ENCODE measurements at regions not wholly inside any gene's neighbourhood (a gene's known extent, or its start where the extent isn't known, plus 50 kb on each side); places are given as distances from the start of the nearest gene placed in this dataset.

DNA sequence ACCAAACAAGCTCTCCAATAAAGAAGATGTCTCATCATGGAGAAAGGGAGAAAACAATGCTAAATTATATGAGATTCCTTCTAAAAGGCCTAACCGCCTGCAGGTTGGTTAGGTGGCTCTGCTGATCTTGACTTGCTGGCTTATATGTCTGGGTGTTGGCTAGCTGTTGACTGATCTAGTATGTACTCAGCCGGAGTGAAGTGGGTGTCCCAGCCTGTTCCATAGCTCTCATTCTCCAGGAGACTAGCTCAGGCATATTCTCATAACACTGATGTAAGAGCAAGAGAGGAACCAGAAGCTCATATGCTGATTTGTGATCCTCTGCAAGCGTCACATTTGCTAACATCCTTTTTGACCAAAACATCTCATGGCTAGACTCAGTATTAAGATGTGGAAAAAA lies 473.0 kb downstream of the BMP2 start:
- Mint-ChIP-seq H3K9me3 (peaks cover 0 to 8% (median 3%) of the 10 kb centered on the region in 7 donors), H3K27me3 (peaks cover 0 to 7% (median 0%) of the 10 kb centered on the region in 3 donors), H3K27ac (no peak overlapping the region), H3K4me1 (no peaks in the 10 kb centered on the region), H3K36me3 (no peaks in the 10 kb centered on the region), H3K4me3 (no peak overlapping the region)
- ATAC-seq (ENCODE audit: low read depth in 2 of 2) (no peak), DNase-seq (no peak)

DNA sequence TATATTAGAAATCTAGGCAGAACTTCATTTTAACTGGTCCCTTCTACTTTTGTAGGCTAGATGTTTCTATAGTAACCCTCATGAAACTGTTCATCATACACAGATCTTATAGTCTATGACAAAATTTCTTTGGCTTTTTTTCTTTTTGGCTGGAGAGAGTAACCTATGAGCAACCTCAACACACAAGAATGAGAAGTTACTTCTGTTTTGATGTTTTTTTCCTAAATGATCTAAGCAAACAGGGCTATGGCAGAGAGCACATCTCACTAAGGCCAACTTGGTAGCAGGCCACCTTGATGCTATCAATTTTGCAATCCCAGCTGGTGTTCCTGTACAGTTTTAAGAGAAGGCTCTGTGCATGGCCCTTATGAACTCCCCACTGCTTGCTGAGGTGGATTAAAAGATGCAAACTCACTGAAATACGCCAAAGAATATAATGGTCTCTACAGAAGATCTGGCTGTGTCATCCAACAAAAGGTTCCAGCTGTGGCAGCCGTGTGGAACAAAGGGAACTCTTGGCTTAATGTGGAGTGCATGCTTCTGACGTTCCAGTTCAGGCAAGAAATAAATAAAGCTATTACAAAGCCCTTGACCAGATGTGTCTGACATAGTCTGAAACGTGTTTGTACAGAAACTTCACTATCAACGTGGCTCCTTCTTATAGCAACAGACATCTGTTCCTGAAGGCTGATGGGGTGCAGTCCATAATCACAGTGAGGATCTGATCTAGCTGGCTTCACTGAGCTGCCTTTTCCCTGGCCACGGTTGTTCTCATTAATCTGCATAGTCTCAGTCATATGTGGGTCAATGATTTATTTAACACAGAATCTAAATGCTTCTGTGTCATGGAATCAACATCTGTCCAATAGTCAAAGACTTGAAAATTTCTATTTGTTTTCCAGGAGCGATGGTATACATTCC lies 481.1 kb downstream of the BMP2 start:
- Mint-ChIP-seq H3K4me3 (no peak overlapping the region), H3K36me3 (no peaks in the 10 kb centered on the region), H3K4me1 (no peaks in the 10 kb centered on the region), H3K9me3 (peaks cover 0 to 2% (median 0%) of the 10 kb centered on the region in 7 donors), H3K27me3 (peaks cover 0 to 3% (median 0%) of the 10 kb centered on the region in 3 donors), H3K27ac (no peak overlapping the region)
- DNase-seq (no peak), ATAC-seq (ENCODE audit: low read depth in 2 of 2) (no peak)

GRCh38 chr20:7250337-7250736 lies 482.9 kb downstream of the BMP2 start:
- H3K27me3 Mint-ChIP-seq: no peaks in the 10 kb centered on the region
- H3K4me1 Mint-ChIP-seq: no peaks in the 10 kb centered on the region
- peaks cover 0 to 2% (median 0%) of the 10 kb centered on the region in 7 donors for H3K9me3 Mint-ChIP-seq
- H3K4me3 Mint-ChIP-seq: no peak overlapping the region
- no peak for DNase-seq
- H3K36me3 Mint-ChIP-seq: no peaks in the 10 kb centered on the region
- no peak overlapping the region for H3K27ac Mint-ChIP-seq
- no peak for ATAC-seq (ENCODE audit: low read depth in 2 of 2)

- peaks cover 0 to 4% (median 0%) of the 10 kb centered on the region in 3 donors for H3K27me3 Mint-ChIP-seq
- H3K4me3 Mint-ChIP-seq: no peak overlapping the region
- ATAC-seq (ENCODE audit: low read depth in 2 of 2) (no peak), DNase-seq (no peak)
- no peaks in the 10 kb centered on the region for H3K4me1 Mint-ChIP-seq
- no peak overlapping the region for H3K27ac Mint-ChIP-seq
- peaks cover 0 to 3% (median 0%) of the 10 kb centered on the region in 7 donors for H3K9me3 Mint-ChIP-seq
- no peaks in the 10 kb centered on the region for H3K36me3 Mint-ChIP-seq
Measured at GRCh38 chr20:7257099-7257498, 489.6 kb downstream of the BMP2 start.

- Mint-ChIP-seq H3K27ac (no peak overlapping the region), H3K4me1 (no peaks in the 10 kb centered on the region), H3K36me3 (no peaks in the 10 kb centered on the region), H3K27me3 (peaks cover 0 to 4% (median 0%) of the 10 kb centered on the region in 3 donors), H3K9me3 (peaks cover 0 to 3% (median 0%) of the 10 kb centered on the region in 7 donors), H3K4me3 (peak overlapping the region in 1 of 8 donors; percentile 42)
- DNase-seq (no peak), ATAC-seq (ENCODE audit: low read depth in 2 of 2) (no peak)
Measured at GRCh38 chr20:7257692-7258466, 490.4 kb downstream of the BMP2 start.

DNA sequence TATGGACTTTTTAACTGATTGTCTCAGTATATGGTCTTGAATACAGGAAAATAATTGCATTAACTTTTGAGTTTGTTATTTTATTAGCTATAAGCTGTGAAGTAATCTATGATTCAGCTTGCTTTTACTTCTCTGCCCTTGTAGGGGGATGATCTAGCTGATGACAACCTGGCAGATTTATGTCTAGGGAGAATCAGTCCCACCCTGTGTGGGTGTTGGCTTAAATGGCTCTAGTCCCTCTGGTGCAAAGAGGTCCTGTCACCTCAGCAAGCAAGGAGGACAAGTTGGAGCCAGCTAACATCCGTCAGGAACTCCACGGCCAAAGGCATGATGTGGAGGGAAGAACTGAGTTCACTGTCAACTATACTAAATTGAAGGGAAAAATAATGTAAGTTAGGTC lies 495.3 kb downstream of the BMP2 start:
- Mint-ChIP-seq H3K4me3 (no peak overlapping the region), H3K9me3 (peaks cover 0 to 3% (median 2%) of the 10 kb centered on the region in 7 donors), H3K27me3 (no peaks in the 10 kb centered on the region), H3K4me1 (no peaks in the 10 kb centered on the region), H3K36me3 (no peaks in the 10 kb centered on the region), H3K27ac (no peak overlapping the region)
- DNase-seq: no peak
- ATAC-seq (ENCODE audit: low read depth in 2 of 2): no peak

DNA sequence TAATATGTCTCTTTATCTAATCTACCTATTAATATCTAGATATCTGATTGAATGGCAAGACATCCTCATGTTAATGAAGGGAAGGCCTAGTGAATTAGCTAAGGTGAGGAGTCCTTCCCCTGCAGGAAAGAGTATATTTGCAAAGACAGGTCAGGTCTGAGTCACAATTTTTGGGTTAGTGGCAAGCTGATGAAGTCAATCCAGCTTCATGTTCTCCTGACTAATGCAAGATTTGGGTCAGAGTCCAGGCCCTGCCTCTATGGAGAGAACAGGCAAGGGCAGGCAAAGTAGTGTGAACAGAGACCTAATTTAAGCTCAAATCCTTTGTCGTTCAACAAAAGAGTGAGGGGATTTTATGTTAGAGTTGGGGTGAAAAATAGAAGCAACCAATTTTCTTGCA lies 496.7 kb downstream of the BMP2 start:
- DNase-seq (no peak), ATAC-seq (ENCODE audit: low read depth in 2 of 2) (no peak)
- Mint-ChIP-seq H3K4me3 (peak overlapping the region in 1 of 8 donors; percentile 47), H3K4me1 (no peaks in the 10 kb centered on the region), H3K9me3 (peaks cover 0 to 2% (median 0%) of the 10 kb centered on the region in 7 donors), H3K27me3 (no peaks in the 10 kb centered on the region), H3K27ac (no peak overlapping the region), H3K36me3 (no peaks in the 10 kb centered on the region)

- H3K27ac Mint-ChIP-seq: no peak overlapping the region
- no peaks in the 10 kb centered on the region for H3K36me3 Mint-ChIP-seq
Measured at GRCh38 chr20:7269452-7269851, 502.0 kb downstream of the BMP2 start.

DNA sequence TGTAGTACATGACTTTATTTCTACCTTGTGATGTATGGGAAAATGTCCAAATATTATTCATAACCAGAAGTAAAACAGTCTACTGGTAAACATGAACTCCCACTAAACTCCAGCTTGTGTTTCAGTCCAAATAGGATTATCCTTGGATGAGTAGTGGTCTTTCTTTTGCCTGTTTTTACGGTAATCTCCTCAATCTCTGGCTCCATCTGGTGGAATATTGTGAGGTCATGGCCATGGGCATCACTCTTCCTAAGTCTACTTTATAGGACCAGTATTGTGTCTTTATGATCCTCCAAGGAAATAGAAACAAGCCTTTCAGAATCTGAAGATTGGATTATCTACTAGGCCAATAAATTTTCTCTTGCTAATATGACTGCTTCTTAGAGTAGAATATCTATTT lies 505.0 kb downstream of the BMP2 start:
- DNase-seq: no peak
- no peak overlapping the region for H3K4me3 Mint-ChIP-seq
- peaks cover 0 to 12% (median 0%) of the 10 kb centered on the region in 3 donors for H3K27me3 Mint-ChIP-seq
- H3K4me1 Mint-ChIP-seq: no peaks in the 10 kb centered on the region
- no peak overlapping the region for H3K27ac Mint-ChIP-seq
- H3K9me3 Mint-ChIP-seq: peaks cover 0 to 4% (median 2%) of the 10 kb centered on the region in 7 donors
- no peak for ATAC-seq (ENCODE audit: low read depth in 2 of 2)
- no peaks in the 10 kb centered on the region for H3K36me3 Mint-ChIP-seq

More at GRCh38 chr20:7269452-7269851, 502.0 kb downstream of the BMP2 start:
- H3K9me3 Mint-ChIP-seq: peaks cover 0 to 2% (median 0%) of the 10 kb centered on the region in 7 donors
- H3K27me3 Mint-ChIP-seq: peaks cover 0 to 7% (median 0%) of the 10 kb centered on the region in 3 donors
- H3K4me3 Mint-ChIP-seq: no peak overlapping the region
- ATAC-seq (ENCODE audit: low read depth in 2 of 2): no peak
- no peaks in the 10 kb centered on the region for H3K4me1 Mint-ChIP-seq
- DNase-seq: no peak

DNA sequence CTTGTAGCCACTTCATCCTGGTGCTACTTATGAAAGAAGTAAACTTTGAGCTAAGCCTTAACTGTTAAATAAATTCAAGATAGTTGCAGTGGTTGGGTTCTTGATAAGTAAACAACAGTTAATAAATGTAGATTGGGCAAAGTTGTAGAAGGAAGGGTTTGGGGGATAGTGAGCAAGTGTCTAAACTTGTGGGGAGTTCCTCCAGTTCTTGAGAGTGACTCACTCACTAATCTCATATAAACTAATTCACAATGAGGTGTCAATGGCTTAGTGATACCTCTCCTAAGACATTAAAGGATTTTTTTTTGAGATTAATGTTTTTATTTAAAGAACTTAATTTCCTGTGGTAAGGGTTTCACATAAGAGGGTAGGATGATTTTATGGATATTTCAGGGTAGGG lies 507.4 kb downstream of the BMP2 start:
- H3K4me3 Mint-ChIP-seq: no peak overlapping the region
- H3K9me3 Mint-ChIP-seq: peaks cover 0 to 5% (median 4%) of the 10 kb centered on the region in 7 donors
- ATAC-seq (ENCODE audit: low read depth in 2 of 2) (no peak), DNase-seq (no peak)
- H3K4me1 Mint-ChIP-seq: no peaks in the 10 kb centered on the region
- H3K27me3 Mint-ChIP-seq: peaks cover 0 to 12% (median 0%) of the 10 kb centered on the region in 3 donors
- H3K27ac Mint-ChIP-seq: no peak overlapping the region
- H3K36me3 Mint-ChIP-seq: no peaks in the 10 kb centered on the region

DNA sequence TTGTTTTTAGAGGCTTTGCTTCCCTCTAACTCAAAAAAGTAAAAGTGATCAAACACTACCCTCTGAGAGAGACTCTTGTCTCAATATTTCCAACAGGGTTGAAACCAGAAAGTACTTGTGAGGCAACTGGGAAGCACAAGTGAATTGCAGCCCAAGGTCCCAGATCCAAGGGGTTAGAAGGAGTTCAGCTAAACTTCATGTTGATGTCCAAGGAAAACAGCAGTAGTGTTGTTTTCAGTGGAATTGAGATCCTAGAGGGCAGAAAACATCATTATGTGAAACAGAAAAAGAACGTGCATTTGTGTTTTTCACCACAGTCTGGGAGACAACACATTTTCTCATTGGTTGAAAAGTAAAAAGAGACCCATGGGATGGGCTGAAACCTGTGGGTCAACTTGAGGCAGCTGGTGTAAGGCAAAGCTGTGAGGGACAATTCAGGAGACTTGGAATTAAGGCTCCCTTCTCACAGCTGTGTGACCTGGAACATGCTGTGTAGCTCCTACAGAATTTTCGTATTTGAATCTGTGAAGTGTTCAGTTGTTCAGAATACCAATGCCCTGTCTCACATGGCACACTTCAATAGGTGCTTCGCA lies 508.3 kb downstream of the BMP2 start:
- peaks cover 0 to 12% (median 0%) of the 10 kb centered on the region in 3 donors for H3K27me3 Mint-ChIP-seq
- no peak overlapping the region for H3K27ac Mint-ChIP-seq
- ATAC-seq (ENCODE audit: low read depth in 2 of 2) (no peak), DNase-seq (no peak)
- no peaks in the 10 kb centered on the region for H3K36me3 Mint-ChIP-seq
- peaks cover 0 to 5% (median 4%) of the 10 kb centered on the region in 7 donors for H3K9me3 Mint-ChIP-seq
- H3K4me3 Mint-ChIP-seq: no peak overlapping the region
- H3K4me1 Mint-ChIP-seq: no peaks in the 10 kb centered on the region

DNA sequence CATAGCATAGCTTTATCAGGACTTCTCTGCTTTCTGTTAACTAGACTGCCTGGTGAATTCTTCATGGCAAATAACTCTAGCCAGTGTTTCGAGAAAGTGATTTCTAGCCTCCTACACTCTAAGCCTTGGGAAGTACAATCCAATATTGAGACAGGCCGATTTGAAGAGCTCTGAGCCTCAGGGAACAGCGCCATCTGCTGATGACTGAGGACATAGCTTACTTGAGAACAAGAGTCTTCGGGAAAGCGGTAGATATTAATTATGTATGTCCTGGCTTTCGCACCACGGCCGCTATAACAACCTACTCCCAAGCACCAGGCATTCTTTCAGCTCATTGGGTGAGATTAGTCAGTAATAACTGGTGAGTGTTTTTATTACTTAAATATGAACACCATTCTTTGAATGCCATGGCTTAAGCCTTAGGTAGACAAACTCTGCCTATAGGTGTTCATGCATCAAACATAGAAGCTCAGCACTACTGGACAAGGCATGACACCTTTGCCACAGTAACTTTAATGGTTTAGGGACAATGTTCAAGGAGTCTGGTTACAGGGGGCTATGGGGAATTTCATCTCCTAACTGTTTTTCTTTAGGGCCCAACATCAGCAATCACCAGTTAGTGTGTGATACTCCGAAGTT lies 518.6 kb downstream of the BMP2 start:
- Mint-ChIP-seq H3K9me3 (peaks cover 0 to 2% (median 0%) of the 10 kb centered on the region in 7 donors), H3K4me3 (no peak overlapping the region), H3K4me1 (no peaks in the 10 kb centered on the region), H3K36me3 (no peaks in the 10 kb centered on the region), H3K27ac (no peak overlapping the region), H3K27me3 (peaks cover 0 to 7% (median 3%) of the 10 kb centered on the region in 3 donors)
- DNase-seq: no peak
- no peak for ATAC-seq (ENCODE audit: low read depth in 2 of 2)

Measured in naive B cell (primary cell).